Heart right ventricle (tissue), 16 donors: ENCODE measurements at regions not wholly inside any gene's neighbourhood (a gene's known extent, or its start where the extent isn't known, plus 50 kb on each side); places are given as distances from the start of the nearest gene placed in this dataset.

Experiments
- ATAC-seq, 8 donors: fragments of 200-7000 bp; cut with Tn5 transposase; one replicate each; pipeline ENCODE4 v1.9.1; 2020; ENCODE audit warnings: mild to moderate bottlenecking in 8 of 8, moderate library complexity in 8 of 8, moderate number of reproducible peaks in 1 of 8
- DNase-seq, 2 donors: peaks; one replicate each; pipeline ENCODE4 v3.0.0-alpha.2; 2020
- H3K27ac ChIP-seq, 10 donors: fragments of 200-600 bp; sonication (generic) in 2 of 10; one replicate each; pipeline versions ENCODE4 v1.5.0 to v1.8.0; 2020 to 2022; ENCODE audit warnings: mild to moderate bottlenecking in 3 of 10
- H3K27me3 ChIP-seq, 7 donors: fragments of 200-600 bp; one replicate each; pipeline ENCODE4 v1.8.0; 2021 to 2022; ENCODE audit warnings: mild to moderate bottlenecking in 2 of 7
- H3K36me3 ChIP-seq, 9 donors: fragments of 200-600 bp; sonication (generic) in 1 of 9; one replicate each; pipeline versions ENCODE4 v1.5.0 to v1.8.0; 2020 to 2022; ENCODE audit warnings: mild to moderate bottlenecking in 2 of 9
- H3K4me1 ChIP-seq, 9 donors: fragments of 200-600 bp; sonication (generic) in 1 of 9; one replicate each; pipeline versions ENCODE4 v1.5.0 to v1.8.0; 2020 to 2022; ENCODE audit warnings: mild to moderate bottlenecking in 4 of 9
- H3K4me3 ChIP-seq, 10 donors: fragments of 200-600 bp; sonication (generic) in 2 of 10; one replicate each; pipeline versions ENCODE4 v1.5.0 to v1.8.0; 2020 to 2022; ENCODE audit warnings: mild to moderate bottlenecking in 7 of 10, moderate library complexity in 2 of 10
- H3K9me3 ChIP-seq, 11 donors: fragments of 200-600 bp in 10 of 11; sonication (generic) in 2 of 11; one replicate each; pipeline versions ENCODE4 v1.5.0 to v1.8.0; 2013 to 2022; ENCODE audit warnings: mild to moderate bottlenecking in 2 of 11, control low read depth in 1 of 11, moderate library complexity in 1 of 11
- WGBS, 2 donors: extraction: QIAGEN DNeasy Blood & Tissue Kit; methylation state at CpG; one replicate each; pipeline ENCODE4 v1.1.7; 2013; ENCODE audit warnings: inconsistent platforms in 1 of 2; 5-methylcytosine and 5-hydroxymethylcytosine counted together
- intact Hi-C, 10 donors: fragments of 100-400 bp; cut with DNase I; formaldehyde crosslinking; loops; one replicate each; pipeline versions ENCODE4 v1.11.1 to v1.14.2; 2022
- TF ChIP-seq, protein P1 (sequence below), 9 donors: fragments of 200-600 bp; sonication (generic) in 2 of 9; IDR thresholded peaks; one replicate each; pipeline versions ENCODE4 v1.5.0 to v1.8.0; 2021 to 2022; ENCODE audit warnings: antibody characterized with exemption in 9 of 9, mild to moderate bottlenecking in 5 of 9, moderate library complexity in 1 of 9
- donor health status: Arrhythmogenic right ventricular cardiomyopathy.
- donor health status: ischemic (EF 13 %, LVEDD 7.1; RV severe dilation, severe dysfunction).
- donor health status: healthy with polysubstance abuse.
- donor health status: DM: no; HTN: yes; CAD: no.
- donor health status: DM: no; HTN: no; CAD: no.
- donor health status: ischemic (EF 25% LVEDD 6.9; RV normal size, moderate dysfunction).
- donor health status: ischemic (EF 25% LVEDD 5.7; RV mildly dilated, moderate dysfunction).
- donor health status: healthy.
- donor health status: DM: yes; HTN: yes; CAD: no.
- donor health status: Ischemic cardiomyopathy.
- donor health status: ischemic (EF 35%, LVEDD 5.7; RV mildly dilated, moderate dysfunction).
- donor health status: nonischemic (EF 11% LVEDD 7.7; RV severe dilation, severe dysfunction).
- donor health status: DM: yes; HTN: yes; CAD: no.
- donor health status: PGD.
- donor health status: ischemic (EF 29% LVEDD 5.4; RV normal size, mild dysfunction).
- donor health status: nonischemic (EF 23%, LVEDD 6.1; RV moderate dilation, normal function).

DNA sequence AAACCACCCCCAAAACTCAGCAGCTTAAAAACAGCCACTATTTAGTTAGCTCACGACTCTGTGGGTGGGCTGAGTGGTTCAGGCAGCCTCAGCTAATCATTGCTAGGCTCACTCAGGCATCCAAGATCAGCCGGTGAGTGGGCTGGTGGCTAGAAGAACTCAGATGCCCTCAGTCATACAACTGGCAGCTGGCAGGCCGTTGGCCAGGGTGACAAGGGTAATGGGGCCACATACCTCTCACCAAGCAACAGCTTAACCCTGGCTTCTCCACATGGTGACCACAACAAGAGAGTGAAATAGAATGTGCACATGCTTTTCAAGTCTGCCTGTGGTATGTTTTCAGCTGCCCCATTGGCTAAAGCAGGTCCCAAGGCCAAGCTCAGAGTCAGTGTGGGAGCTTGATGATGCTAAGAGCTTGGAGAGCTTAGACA lies 435.4 kb upstream of the TSHZ3 start:
- DNase-seq, result no peak
- intact Hi-C loops, result no loop called here
- H3K4me3 ChIP-seq, result no peak overlapping the region
- no peak overlapping the region for H3K27ac ChIP-seq
- no peaks in the 10 kb centered on the region for H3K36me3 ChIP-seq
- peak in 3 of 8 donors; percentile 30 to 52 (median 47) for ATAC-seq
- H3K9me3 ChIP-seq, result peaks cover 0 to under 1% (median 0%) of the 10 kb centered on the region in 11 donors
- WGBS, 2 donors, result 43 to 53% methylated on average over 3 of the region's 3 CpGs
- H3K27me3 ChIP-seq, result peaks cover 0 to 7% (median 0%) of the 10 kb centered on the region in 7 donors
- TF ChIP-seq, protein P1, sequence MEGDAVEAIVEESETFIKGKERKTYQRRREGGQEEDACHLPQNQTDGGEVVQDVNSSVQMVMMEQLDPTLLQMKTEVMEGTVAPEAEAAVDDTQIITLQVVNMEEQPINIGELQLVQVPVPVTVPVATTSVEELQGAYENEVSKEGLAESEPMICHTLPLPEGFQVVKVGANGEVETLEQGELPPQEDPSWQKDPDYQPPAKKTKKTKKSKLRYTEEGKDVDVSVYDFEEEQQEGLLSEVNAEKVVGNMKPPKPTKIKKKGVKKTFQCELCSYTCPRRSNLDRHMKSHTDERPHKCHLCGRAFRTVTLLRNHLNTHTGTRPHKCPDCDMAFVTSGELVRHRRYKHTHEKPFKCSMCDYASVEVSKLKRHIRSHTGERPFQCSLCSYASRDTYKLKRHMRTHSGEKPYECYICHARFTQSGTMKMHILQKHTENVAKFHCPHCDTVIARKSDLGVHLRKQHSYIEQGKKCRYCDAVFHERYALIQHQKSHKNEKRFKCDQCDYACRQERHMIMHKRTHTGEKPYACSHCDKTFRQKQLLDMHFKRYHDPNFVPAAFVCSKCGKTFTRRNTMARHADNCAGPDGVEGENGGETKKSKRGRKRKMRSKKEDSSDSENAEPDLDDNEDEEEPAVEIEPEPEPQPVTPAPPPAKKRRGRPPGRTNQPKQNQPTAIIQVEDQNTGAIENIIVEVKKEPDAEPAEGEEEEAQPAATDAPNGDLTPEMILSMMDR (IDR thresholded peaks at IDR 0.05), result no peak
- H3K4me1 ChIP-seq, result no peaks in the 10 kb centered on the region

- Histone ChIP-seq H3K9me3 (peaks cover 0 to 7% (median 0%) of the 10 kb centered on the region in 11 donors), H3K4me3 (no peak overlapping the region), H3K4me1 (no peaks in the 10 kb centered on the region), H3K27ac (no peak overlapping the region), H3K27me3 (peaks cover 0 to 4% (median 0%) of the 10 kb centered on the region in 7 donors), H3K36me3 (no peaks in the 10 kb centered on the region)
- ATAC-seq, result no peak
- TF ChIP-seq, protein P1 (IDR thresholded peaks at IDR 0.05), result no peak
- intact Hi-C loops, result no loop called here
- DNase-seq, result no peak
- 88% methylated on average over 4 of the region's 4 CpGs for WGBS, 2 donors
Measured at GRCh38 chr19:31801611-31802010, 452.4 kb upstream of the TSHZ3 start.

- WGBS, 2 donors, result 87 to 88% methylated on average over 6 of the region's 6 CpGs
- H3K27ac ChIP-seq, result no peak overlapping the region
- no peaks in the 10 kb centered on the region for H3K4me1 ChIP-seq
- H3K36me3 ChIP-seq, result no peaks in the 10 kb centered on the region
- no peak overlapping the region for H3K4me3 ChIP-seq
- ATAC-seq, result no peak
- intact Hi-C loops, result no loop called here
- DNase-seq, result no peak
- TF ChIP-seq, protein P1 (IDR thresholded peaks at IDR 0.05), result no peak
- H3K27me3 ChIP-seq, result peaks cover 0 to 3% (median 0%) of the 10 kb centered on the region in 7 donors
- no peaks in the 10 kb centered on the region for H3K9me3 ChIP-seq
Measured at GRCh38 chr19:31803835-31804446, 454.7 kb upstream of the TSHZ3 start.

- no peak overlapping the region for H3K27ac ChIP-seq
- 57 to 63% methylated on average over 2 of the region's 2 CpGs for WGBS, 2 donors
- intact Hi-C loops, result no loop called here
- no peak for ATAC-seq
- H3K4me3 ChIP-seq, result no peak overlapping the region
- TF ChIP-seq, protein P1 (IDR thresholded peaks at IDR 0.05), result no peak
- peaks cover 0 to 3% (median 0%) of the 10 kb centered on the region in 7 donors for H3K27me3 ChIP-seq
- DNase-seq, result no peak
- H3K9me3 ChIP-seq, result no peaks in the 10 kb centered on the region
- no peaks in the 10 kb centered on the region for H3K4me1 ChIP-seq
- H3K36me3 ChIP-seq, result no peaks in the 10 kb centered on the region
Measured at GRCh38 chr19:31804668-31805067, 455.4 kb upstream of the TSHZ3 start.
